ENCODE measurements at regions not wholly inside any gene's neighbourhood (a gene's known extent, or its start where the extent isn't known, plus 50 kb on each side); places are given as distances from the start of the nearest gene placed in this dataset.

DNA sequence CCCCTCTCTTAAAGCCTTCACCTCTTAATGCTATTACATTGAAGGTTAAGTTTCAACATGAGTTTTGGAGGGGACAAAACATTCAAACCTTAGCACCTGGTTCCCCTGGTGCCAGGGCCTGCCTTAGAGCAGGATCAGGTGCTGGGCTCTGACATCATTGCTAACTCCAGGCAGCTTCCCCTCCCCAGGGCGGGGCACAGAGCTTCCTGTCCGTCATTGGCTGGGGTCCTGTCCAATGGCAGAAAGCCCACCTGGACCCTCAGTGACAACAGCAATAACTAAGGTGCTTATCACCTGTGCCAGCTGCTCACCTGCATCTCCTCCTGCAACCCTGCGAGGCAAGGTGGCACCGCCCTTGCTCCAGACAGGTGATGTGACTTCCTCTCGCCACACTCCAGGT is 177.4 kb downstream of the NSG2 start:
- Histone ChIP-seq H3K36me3 (no peaks in the 10 kb centered on the region), H3K4me3 (no peak overlapping the region), H3K9me3 (no peaks in the 10 kb centered on the region), H3K27ac (no peak overlapping the region), H3K4me1 (no peaks in the 10 kb centered on the region), H3K27me3 (no peaks in the 10 kb centered on the region)
- intact Hi-C loops (cut with DNase I) = no loop called here
- no peak for DNase-seq
- TF ChIP-seq CTCF (IDR thresholded peaks at IDR 0.05) = no peak
- ATAC-seq = no peak

DNA sequence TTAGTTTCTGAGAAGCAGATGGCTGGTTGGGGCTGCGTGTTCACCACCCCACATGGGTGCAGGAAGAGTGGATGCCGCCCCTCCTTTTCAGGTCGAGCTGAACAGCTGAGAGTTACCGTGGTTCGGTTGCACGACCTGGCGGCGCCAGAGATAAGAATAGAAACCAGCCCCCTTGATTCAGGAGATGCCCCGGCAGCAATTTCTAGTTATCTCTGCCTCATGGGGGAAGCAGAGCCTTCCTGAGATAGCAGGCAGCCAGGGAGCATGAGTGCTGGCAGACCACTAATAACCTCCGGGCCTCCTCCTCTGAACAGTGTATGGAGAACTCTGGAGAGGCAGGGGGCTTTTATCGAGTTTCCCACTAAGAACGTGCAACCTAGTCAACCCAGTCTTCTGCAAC is 177.8 kb downstream of the NSG2 start:
- no peaks in the 10 kb centered on the region for H3K36me3 ChIP-seq
- no peak for TF ChIP-seq CTCF (IDR thresholded peaks at IDR 0.05)
- no peak overlapping the region for H3K4me3 ChIP-seq
- DNase-seq = no peak
- H3K27me3 ChIP-seq = no peaks in the 10 kb centered on the region
- no peaks in the 10 kb centered on the region for H3K9me3 ChIP-seq
- H3K27ac ChIP-seq = no peak overlapping the region
- intact Hi-C loops (cut with DNase I) = no loop called here
- ATAC-seq = no peak
- no peaks in the 10 kb centered on the region for H3K4me1 ChIP-seq

DNA sequence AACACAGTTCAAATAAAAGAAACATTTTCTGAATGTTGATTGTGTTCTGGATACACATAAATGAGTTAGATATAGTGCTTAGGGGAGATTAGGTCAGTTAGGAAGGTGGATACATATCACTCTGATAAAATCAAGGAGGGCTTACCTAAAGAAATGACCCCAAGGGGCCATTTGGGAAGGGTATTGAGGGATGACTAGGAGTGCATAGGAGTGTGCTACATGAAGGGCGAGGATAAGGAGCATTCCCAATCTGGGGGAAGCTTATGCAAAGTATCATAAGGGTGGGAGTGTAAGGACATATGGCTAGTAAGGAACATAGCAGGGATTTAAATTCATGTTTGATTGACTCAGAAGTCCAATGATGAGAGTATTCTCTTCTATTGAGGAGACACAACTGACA is 183.6 kb downstream of the NSG2 start:
- Histone ChIP-seq H3K36me3 (no peaks in the 10 kb centered on the region), H3K27ac (no peak overlapping the region), H3K27me3 (no peaks in the 10 kb centered on the region), H3K4me3 (no peak overlapping the region), H3K4me1 (no peaks in the 10 kb centered on the region), H3K9me3 (no peaks in the 10 kb centered on the region)
- ATAC-seq (no peak), DNase-seq (no peak)
- intact Hi-C loops (cut with DNase I) = no loop called here
- no peak for TF ChIP-seq CTCF (IDR thresholded peaks at IDR 0.05)

DNA sequence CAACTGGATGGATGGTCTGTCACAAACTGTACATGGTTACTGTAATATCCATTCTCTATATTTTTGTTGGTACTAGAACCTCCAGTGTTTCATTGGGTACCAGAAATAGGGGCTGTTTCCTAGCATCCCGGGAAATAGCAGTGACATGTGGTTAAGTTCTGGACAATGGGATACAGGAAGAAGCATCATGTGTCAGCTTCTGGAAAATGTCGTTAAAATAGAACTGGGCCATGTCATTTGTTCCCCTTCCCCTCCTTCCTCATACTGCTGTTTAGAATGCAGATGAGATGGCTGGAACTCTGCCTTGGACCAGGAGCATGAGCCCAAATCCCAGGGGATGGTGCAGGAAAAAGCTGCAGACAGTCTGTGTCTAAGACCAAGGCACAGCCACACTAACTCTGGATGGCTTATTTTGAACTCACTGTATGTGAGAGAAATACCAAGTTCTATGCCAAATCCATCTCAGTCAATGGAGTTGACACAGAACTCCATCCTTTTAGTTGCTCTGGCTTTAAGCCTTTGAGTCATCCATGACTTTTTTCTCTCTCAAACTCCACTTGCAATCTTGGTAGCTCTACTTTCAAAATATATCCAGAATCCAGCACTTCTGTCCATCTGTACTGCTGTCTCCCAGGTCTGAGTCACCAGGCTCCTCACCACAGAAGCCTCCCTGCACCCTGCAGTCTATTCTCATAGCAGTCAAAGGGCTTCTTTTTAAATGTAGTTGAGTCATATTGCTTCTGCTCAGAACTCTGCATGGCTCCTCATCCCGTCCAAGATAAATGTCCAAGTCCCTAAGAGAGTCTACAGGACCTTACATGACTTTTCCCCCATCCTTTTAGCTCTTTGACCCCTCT is 184.2 kb downstream of the NSG2 start:
- Histone ChIP-seq H3K27ac (no peak overlapping the region), H3K4me1 (no peaks in the 10 kb centered on the region), H3K9me3 (no peaks in the 10 kb centered on the region), H3K27me3 (no peaks in the 10 kb centered on the region), H3K4me3 (no peak overlapping the region), H3K36me3 (no peaks in the 10 kb centered on the region)
- intact Hi-C loops (cut with DNase I) = no loop called here
- DNase-seq = no peak
- no peak for ATAC-seq
- no peak for TF ChIP-seq CTCF (IDR thresholded peaks at IDR 0.05)

DNA sequence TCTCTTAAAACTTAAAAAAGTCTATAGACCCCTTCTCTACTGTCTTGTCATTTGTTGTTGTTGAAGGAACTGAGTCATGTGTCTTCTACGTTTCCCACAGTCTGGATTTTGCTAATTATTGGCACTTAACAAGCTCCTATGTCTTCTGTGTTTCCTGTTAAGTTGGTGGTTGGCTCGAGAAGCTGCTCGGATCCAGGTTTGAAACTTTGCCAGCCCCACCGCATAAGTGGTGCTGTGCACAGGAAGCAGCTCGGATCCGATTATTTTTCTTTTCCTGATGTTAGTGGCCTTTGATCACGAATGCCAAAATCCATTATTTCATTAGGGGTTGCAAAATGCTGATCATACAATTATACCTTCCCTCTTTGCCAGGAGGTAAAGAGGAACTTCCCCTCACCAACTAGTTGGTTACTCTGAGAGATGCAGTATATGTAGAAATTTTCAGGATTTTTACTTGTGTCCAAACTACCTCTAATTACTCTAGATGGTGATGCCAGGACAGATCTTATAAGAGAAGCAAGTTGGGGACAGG is 186.5 kb downstream of the NSG2 start:
- TF ChIP-seq CTCF (IDR thresholded peaks at IDR 0.05) = no peak
- no peak for DNase-seq
- no peak for ATAC-seq
- Histone ChIP-seq H3K27ac (no peak overlapping the region), H3K4me3 (no peak overlapping the region), H3K36me3 (no peaks in the 10 kb centered on the region), H3K9me3 (no peaks in the 10 kb centered on the region), H3K27me3 (no peaks in the 10 kb centered on the region), H3K4me1 (no peaks in the 10 kb centered on the region)
- intact Hi-C loops (cut with DNase I) = no loop called here

Measured in upper lobe of right lung (tissue), 1 donor.